ENCODE measurements at regions not wholly inside any gene's neighbourhood (a gene's known extent, or its start where the extent isn't known, plus 50 kb on each side); places are given as distances from the start of the nearest gene placed in this dataset.
"Not testable (repeated sequence)": the region's sequence is repeated elsewhere in the genome, so short reads cannot be mapped to it uniquely, and the experiment has no call there.

DNA sequence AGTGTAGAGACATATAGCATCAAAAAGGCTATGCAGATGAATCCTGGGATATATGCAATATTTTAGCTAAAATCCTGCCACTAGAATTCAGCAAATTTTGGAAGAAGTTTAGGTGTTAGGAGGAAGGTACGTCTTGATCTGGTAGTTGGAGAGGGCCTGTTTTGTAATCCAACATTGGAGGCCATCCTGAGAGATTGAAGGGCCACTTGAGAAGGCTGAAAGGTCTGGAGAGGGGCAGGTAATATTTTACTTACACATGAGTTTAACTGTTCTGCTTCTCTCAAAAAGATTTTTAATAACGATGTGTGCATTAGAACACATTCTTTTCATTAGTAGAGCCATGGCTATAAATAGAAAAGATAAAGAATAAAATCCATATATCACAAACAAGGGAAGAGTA, 422.1 kb downstream of the RAB38 start:
- DNase-seq: no peak

DNA sequence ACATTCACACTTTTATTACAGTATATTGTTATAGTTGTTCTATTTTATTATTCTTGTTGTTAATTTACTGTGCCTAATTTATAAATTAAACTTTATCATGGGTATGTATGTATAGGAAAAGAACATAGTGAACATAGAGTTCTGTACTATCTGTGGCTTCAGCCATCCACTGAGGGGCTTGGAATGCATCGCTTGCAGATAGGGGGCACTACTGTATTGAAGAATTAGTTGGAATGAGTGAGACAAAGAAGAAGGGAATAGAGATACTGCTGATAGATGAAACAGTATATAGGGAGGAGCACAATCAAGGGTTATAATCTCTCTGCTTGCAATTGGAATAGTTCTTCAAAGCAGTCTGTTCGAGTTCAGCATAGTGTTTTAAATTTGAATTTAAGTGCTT, 432.2 kb downstream of the RAB38 start:
- no peak for DNase-seq

DNA sequence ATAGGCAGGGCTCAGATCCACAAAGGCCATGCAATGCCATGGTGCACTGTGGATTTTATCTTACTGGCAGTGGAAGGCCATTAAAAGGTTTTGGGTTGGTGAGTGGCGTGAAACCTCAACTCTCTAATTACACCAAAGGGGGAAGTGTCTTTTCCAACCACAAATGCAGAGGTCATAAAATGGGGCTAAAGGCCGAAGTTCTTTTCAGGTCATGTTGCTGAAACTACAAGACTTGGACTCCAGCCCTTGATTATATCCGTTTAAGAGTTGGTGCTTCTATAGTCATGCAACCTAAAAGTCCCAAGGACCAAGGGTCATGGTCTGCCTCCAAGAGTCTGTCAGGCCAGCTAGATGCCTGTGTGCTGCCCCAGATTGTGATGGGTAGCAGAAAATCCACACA, 434.3 kb downstream of the RAB38 start:
- DNase-seq: no peak

DNA sequence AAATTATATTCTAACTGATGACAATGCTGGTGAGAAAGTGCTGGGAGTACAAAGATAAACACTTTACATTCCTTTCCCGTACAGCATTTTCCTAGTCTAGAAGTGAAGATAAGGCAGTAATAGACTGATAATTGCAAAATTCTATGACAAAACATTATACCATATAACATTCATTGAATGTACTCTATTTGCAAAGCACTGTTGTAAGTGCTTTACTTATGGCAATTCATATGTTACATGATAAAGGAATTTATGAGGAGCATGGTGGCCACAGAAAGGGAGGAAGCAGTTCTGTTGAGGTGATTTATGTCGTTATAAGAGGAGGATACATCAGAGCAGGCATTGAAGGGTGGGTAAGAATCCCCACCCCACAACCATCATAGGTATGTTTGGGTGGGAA, 434.8 kb downstream of the RAB38 start:
- no peak for DNase-seq

DNA sequence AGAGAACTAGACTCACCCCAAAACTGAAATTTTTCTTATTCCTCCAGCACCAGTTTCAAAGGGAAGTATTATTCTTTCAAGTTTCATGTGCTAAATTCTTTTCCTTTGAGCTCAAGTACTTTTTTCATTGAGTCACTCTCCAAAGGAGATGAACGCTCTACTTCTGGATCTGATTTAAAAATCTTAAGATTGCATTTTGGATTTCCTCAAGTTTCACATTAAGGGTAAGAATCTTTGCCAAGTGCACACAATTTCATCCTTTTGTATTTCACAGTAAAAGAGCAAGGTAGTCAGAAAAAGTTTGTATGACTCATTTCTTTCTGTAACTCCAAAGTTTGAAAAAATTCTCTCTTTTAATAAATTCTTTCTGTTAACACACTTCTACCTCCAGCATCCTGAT, 435.5 kb downstream of the RAB38 start:
- no peak for DNase-seq

DNA sequence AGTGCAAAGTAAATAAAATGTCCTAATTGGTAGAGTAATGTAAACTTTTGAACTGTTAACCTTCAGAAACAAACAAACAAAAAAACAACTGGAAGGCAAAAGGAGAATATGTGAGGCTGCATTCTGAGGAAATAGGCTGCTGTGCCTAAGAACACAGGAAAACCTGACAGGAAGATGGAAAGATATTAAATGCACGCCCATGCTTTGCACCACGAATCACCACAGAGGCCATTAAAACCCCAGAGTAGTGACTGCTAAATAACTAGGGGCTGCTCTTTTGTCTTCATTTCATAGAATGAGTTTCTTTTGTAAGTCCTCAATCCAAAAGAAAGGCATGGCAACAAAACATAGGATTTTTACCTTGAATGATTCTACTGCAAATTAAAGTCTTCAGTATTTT, 436.0 kb downstream of the RAB38 start:
- no peak for DNase-seq

DNA sequence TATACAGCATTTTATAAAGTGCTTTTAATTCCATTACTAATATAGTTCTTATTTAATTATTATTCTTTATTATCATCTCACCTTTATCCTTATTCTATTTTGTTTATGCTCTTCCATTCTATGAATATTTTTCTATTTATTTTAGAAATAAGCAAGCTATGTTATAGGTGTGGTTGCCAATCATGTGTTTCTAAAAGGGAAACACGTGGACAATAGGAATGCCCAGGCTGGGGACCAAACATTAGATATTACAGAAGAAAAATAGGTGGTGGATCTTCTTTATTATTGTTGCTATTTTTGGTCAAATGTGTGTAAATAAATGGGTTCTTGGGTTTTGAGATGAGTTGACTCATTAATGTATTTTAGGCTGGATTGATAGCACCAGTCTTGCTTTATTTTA, 438.3 kb downstream of the RAB38 start:
- DNase-seq: no peak

DNA sequence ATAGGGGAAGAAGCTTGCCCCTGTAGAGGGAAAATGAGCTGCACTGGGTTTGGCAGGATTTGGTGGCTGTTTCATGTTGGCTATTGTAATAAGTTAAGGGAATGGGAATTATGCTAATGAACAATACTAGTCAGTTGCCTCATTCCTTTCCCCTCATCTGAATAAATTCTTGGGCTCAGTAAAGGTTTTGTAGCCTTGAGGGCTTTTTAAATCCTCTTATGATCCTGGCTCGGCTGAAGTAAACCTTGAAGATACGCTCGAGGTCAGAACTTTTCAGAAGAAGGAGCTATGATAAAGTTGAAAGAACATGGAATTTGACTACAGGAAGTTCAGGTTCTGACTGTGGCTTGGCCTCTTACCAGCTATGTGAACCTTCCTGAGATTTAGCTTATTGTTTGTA, 448.7 kb downstream of the RAB38 start:
- DNase-seq: peak; percentile 2

DNA sequence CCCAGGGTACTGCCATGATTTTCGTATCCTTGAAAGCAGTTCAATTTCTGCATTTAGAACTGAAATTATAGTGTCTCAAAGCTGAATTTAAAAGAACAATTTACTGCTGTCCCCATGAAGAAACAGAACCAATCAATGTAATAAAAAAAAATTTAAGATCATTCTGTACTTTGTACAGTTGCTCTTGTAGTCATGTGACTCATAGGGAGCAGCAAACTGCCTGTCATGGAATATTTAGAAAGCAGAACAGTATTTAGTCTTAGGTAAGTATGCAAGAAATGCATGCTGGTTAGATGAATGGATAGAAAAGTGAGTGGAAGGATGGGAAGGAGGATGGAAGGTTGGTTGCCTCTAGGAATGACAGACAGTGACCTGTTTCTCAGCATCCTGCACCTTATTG, 450.9 kb downstream of the RAB38 start:
- DNase-seq: no peak

DNA sequence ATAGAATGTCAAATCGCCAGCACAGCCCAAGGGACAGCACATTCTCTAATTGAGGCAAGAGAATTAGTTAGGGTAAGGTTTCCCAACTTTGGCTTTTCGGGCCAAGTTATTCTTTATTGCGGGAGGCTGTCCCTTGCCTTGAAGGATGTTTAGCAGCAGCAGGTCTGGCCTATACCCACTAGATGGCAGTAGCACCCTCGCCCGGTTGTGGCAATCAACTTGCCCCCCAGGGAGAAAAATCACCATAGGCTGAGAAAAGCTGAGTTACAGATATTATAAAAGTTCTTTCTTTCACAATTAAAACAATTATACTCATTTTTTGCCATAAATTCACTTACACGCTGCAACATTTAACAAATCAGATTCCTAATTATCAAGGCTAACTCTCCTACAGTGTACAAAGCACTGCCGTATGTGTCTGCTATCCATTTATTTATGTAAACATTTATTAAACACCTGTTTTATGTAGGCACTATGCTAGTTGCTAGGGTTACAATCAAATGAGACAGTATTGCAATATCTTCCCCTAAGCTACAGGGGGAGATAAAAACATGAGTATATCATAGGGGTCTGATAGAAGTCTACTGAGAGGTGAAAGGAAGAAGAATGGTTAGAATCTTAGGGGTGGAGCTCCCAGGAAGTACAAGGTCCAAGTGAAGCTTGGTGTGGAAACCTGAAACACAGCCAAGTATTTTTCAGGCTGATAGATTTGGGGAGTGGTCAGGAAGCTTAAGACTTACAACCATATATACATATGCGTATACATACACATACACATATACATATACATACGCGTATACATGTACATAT, 452.3 kb downstream of the RAB38 start:
- peak; percentile 37 for DNase-seq

DNA sequence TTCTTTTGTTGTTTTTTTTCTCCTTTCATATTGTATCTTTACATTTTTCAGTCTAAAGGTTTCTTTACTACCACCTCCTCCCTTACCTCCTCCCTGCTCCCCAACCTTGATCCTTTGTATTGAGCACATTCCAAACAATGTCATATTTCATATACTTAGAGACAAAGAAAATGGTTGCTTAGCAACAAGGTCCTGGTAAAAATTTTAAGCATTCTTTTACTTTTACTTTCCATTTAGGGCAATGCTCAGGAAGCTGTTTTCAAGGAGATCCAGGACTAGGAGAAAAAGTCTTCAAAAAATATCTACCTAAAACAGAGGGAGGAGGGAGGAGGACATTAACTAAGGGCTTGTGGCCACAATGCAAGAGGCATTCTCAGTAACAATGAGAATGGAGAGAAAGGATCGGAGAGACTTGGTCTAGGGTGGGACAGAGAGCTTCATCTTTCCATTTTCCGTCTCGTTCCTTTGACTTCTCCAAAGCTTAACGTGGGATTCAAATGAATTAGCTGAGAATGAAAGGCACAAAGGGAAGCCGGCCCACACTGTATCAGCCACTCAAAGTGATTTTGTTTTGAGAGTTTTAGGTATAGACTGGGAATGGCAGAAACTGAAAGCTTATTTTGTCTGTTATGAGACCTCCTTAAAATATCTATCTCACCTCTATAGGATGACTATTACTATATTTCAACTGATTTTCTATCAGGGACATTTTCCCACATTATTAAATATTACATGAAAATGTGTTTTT, 455.7 kb downstream of the RAB38 start:
- peak; percentile 30 for DNase-seq

DNA sequence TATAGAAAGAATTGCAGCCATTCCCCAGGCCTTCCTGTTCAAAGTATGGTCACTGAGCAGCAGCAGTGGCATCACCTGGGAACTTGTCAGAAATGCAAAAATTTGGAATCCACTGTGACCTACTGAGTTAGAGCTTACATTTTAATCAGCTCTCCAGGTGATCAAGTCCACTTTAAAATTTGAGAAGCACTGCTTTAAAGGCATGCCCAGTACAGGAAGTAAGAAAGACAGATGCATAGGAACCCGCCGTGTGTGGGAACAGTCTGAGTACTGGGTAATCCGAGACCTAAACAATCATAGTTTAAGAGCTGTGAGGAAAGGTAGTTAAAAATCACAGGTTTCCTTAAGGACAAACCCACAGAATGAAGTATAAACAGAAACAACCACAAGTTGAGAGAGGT, 462.4 kb downstream of the RAB38 start:
- DNase-seq: no peak

DNA sequence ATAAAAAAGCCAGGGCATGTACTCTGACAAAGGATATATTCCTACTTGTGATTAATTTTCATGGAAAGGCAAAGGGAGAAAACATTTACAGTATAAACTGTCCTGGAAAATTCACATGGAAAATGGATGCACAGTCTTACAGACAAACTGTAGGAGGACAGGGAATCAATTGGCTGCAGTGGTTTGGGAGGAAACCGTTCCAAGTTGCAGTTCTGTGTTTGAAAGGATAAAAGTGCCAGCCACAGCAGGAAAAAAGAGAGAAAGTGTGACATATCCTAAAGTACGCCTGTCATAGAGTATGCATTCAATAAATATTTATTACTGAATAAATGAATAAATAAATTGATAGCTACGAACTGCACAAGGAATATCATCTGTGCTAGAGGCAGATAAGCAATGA, 462.9 kb downstream of the RAB38 start:
- DNase-seq: no peak

DNA sequence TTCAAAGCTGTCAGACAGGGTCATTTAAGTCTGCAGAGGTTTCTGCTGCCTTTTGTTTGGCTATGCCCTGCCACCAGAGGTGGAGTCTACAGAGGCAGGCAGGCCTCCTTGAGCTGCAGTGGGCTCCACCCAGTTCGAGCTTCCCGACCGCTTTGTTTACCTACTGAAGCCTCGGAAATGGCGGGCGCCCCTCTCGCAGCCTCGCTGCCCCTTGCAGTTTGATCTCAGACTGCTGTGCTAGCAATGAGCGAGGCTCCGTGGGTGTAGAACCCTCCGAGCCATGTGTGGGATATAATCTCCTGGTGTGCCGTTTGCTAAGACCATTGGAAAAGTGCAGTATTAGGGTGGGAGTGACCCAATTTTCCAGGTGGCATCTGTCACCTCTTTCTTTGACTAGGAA, 471.7 kb downstream of the RAB38 start:
- not testable (repeated sequence) for DNase-seq

DNA sequence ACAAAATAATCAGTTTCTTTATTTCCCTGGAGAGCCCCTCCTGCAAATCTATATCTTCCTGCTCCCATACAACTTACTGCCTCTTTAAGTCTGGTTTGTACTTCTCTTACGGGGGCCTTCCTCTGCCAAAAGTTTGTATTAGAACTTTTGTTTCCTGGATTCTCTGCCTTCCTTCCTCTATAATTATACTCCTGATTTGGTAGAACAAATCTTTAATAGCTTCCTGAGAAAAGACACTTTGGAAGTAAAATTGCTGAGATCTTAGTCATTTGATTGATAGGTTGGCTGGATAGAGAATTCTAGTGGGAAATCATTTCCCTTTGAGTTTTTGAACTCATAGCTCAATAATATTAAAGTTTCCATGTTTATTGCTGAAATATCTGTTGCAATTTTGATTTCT, 499.2 kb downstream of the RAB38 start:
- no peak for DNase-seq

DNA sequence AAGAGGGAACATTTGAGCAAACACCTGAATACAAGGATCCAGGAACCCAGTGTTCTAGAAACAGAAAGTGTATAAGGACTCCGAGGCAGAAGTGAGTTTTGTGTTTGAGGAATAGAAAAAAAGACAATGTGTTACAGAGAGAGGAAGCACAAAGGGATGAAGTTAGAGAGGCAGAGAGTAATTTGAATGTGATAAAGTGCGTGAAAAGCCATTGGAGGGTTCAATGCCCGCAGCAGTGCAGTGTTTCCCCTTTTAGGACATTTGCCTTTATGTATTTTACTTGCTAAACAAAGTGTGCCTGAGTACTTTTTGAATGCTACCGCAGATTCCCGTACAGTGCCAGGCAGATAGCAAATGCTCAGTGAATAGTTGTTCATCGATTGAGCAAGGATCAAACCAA, 508.5 kb downstream of the RAB38 start:
- DNase-seq: no peak

DNA sequence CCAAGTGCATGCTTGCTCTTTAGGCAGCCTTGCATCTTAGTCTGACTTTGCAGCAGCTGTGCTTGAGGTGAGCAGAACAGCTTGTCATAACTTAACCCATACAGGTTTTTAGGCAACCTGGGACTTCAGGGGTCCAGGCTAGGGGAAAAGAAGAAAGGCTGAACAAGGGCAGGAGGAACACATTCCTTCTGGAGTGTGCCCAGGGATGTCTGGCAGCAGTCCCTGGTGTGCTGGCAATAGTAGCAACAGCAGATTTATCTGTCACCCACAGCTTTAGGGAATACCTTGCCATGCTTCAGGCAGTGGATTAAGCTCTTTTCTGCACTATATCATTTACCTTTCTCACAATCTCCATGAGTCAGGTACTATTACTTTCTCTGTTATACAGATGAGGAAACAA, 513.0 kb downstream of the RAB38 start:
- DNase-seq: no peak

DNA sequence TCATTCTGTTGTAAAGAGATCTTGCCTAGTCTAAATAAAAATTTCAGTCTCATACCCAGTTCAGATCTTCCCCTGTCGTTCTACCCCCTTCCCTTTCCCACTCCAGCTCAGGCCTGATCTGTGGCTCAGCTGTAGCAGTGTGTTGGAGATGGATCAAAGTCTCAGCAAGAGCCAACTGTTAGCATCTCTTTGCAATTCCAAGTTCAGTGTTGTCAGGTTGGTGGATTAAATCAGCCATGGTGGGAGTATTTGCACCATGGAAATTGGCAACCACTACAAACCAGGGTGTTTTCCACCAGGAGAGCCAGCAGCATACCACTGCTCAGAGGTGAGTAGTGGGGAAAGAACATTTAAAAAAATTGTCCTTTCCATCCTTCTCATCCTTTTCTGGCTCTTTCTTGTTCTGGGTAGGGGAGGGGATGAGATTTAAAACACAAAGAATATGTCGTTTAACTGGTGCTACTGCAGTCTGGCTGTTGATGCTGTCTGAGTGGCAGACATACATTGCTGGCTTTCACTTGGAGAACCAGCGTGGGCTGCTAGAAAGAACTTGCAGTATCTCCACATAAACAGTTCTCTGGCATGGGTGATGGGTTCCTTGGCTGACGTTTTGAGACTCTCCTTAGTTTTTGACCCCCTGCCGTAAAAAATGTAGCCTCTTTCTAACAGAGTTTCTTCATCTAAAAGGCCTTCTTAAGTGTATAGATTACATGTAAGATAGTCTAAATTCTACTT, 514.1 kb downstream of the RAB38 start:
- DNase-seq: no peak

DNA sequence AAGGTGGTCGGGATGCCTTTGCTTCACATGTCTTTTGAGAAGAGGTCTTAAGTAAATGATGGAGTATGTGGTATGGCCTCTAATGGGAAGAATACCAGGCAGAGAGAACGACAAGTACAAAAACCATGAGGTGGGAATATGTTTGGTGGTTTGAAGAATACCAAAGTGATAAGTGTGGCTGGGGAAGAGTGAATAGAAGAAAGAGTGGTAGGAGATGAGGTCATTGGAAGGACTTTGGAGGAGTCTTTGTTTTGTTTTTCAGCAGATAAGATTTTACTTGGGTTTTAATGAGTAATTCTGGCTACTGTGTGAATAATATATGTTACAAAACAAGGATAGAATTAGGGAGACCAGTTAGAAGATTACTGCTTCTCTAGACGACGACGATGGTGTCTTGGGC, 515.4 kb downstream of the RAB38 start:
- no peak for DNase-seq

DNA sequence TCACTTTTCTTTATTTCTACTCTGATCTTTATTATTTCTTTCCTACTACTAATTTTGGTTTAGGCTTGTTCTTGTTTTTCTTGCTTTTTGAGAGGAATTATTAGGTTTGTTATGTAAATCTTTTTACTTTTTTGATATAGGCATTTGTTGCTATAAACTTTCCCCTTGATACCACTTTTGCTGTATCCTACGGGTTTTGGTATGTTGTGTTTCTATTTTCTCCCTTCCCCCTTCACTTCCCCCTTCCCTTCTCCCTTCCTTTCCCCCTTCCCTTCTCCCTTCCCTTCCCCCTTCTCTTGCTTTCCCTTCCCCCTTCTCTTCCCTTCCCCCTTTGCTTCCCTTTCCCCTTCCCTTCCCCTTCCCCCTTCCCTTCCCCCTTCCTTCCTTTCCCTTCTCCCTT, 529.6 kb downstream of the RAB38 start:
- no peak for DNase-seq

DNA sequence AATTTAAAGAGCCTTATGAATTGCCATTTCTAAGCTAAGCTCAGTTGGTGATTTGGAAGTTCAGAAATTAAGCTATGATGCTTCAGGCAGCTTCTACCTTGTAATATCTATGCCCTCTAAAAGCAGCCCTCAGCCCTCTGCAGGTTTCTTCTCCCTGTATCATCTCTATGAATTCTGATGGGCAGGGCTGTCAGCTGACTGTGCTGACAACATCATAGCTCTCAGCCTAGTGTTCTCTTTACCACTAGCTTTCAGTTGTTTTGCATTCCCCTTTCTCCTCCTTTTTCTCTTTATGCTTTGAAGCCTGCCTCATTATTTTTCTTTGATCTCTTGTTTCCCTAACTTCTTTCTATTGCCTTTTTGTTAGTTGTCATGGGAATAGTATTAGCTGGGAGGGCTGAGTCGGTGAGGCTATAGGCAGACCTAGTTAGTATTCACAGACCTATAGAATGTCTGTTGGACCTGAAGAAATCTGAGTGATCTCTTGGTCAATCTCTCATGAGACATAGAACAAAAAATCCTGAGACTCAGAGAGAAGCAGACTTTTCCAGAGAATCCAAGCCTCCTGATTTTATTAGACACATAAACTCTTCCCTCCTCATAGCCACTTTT, 535.4 kb downstream of the RAB38 start:
- no peak for DNase-seq

DNA sequence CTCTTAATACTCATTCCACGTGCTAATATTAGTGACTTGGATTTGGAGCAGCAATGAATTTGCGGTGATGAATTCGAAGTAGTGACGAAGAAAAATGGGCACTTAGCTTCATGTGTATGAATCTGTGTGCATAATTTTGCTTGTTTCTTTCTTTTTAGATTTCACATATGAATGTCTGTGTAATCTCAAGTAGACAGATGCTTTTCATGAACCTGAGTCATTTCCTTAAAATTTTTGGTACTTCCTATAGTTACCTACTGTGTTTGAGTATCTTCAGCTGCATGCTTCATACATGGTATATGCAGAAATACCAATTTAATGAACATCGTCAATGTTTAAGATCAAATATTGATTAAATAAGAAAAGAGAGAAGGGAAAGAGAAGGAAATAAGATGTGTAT, 540.2 kb downstream of the RAB38 start:
- no peak for DNase-seq

DNA sequence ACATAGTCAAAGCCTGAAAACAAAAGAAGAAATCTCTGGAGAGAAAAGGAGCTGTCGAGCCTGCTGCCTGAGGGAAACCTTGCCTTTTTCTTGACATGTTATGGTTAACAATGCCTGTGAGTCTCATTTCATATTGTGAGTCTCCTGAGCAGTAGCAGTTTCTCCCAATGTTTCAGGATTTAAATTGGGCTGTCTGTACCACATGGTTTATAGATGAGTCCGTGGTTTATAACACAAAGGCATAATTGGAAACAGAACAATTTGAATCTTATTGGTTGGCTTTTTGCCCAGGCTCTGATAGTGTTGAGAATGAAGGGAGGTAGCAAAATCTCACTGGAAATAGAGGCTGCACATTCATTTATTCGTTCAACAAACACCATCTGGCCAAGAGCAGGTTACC, 540.9 kb downstream of the RAB38 start:
- DNase-seq: no peak
